Colonic mucosa (tissue), 4 donors: ENCODE measurements at regions not wholly inside any gene's neighbourhood (a gene's known extent, or its start where the extent isn't known, plus 50 kb on each side); places are given as distances from the start of the nearest gene placed in this dataset.
A peak's percentile ranks its signal among the peaks of the same experiment; 100 is the strongest.
"Not testable (repeated sequence)": the region's sequence is repeated elsewhere in the genome, so short reads cannot be mapped to it uniquely, and the experiment has no call there.

Source experiments
- DNase-seq: peaks from one replicate; pipeline ENCODE4 v3.0.0-alpha.2; 2020
- H3K27ac ChIP-seq: fragments of 200-600 bp; one replicate; pipeline ENCODE4 v1.8.0; 2021
- H3K27me3 ChIP-seq: fragments of 200-600 bp; one replicate; pipeline ENCODE4 v1.8.0; 2021
- H3K36me3 ChIP-seq: fragments of 200-600 bp; one replicate; pipeline ENCODE4 v1.8.0; 2021
- H3K4me1 ChIP-seq: fragments of 200-600 bp; one replicate; pipeline ENCODE4 v1.8.0; 2021; ENCODE audit warnings: mild to moderate bottlenecking
- H3K4me3 ChIP-seq: fragments of 200-600 bp; one replicate; pipeline ENCODE4 v1.8.0; 2021
- H3K9ac ChIP-seq, 2 donors: one replicate each; pipeline ENCODE4 v1.7.0; 2013; ENCODE audit warnings: control low read depth in 2 of 2, low read depth in 2 of 2, low read length in 2 of 2
- H3K9me3 ChIP-seq: fragments of 200-600 bp; one replicate; pipeline ENCODE4 v1.8.0; 2021
- intact Hi-C: fragments of 100-400 bp; cut with DNase I; formaldehyde crosslinking; loops from one replicate; pipeline ENCODE4 v1.14.1; 2022
- TF ChIP-seq, protein P1 (sequence below): fragments of 200-600 bp; IDR thresholded peaks from one replicate; pipeline ENCODE4 v1.8.0; 2022; ENCODE audit warnings: antibody characterized with exemption, mild to moderate bottlenecking
- donor health status: healthy.
- donor health status: DM: no; HTN: no; CAD: no.
- donor health status: DM: no; HTN: no; CAD: no.

DNA sequence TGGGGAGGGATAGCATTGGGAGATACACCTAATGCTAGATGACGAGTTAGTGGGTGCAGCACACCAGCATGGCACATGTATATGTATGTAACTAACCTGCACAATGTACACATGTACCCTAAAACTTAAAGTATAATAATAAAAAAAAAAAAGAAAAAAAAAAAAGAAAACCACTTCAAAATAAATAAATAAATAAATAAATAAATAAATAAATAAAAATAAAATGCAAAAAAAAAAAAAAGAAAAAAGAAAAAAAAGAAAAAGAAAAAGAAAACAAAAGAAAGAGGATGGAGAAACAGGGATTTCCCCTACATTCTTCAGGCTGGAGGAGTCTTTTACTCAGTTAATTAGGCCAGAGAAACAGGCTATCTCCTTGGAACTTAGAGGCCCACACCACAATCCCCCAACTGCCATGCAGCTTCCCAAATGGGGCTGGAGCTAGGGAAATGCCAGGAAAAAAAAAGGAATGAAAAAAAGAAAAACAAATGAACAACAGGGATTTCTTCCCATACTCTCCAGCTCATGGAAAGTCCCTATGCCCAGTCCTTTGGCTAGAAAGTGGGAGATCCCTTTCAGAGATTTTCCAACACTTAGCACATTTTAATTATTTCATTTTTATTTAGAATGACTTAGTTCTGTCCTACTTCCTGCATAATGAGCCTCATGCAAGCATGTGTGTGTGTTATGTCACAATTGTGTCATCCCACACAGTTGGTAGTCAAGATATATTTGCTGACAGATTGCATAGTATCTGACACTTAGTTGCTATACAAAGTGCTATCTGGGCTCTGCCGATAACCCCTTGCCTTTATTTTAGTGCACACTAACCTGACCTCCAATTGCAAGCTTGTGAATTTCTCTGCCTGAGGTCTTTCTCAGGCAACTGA is 486.4 kb downstream of the PLPP3 start:
- TF ChIP-seq, protein P1, sequence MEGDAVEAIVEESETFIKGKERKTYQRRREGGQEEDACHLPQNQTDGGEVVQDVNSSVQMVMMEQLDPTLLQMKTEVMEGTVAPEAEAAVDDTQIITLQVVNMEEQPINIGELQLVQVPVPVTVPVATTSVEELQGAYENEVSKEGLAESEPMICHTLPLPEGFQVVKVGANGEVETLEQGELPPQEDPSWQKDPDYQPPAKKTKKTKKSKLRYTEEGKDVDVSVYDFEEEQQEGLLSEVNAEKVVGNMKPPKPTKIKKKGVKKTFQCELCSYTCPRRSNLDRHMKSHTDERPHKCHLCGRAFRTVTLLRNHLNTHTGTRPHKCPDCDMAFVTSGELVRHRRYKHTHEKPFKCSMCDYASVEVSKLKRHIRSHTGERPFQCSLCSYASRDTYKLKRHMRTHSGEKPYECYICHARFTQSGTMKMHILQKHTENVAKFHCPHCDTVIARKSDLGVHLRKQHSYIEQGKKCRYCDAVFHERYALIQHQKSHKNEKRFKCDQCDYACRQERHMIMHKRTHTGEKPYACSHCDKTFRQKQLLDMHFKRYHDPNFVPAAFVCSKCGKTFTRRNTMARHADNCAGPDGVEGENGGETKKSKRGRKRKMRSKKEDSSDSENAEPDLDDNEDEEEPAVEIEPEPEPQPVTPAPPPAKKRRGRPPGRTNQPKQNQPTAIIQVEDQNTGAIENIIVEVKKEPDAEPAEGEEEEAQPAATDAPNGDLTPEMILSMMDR: no peak
- H3K9ac ChIP-seq: no peak overlapping the region
- no peak overlapping the region for H3K27ac ChIP-seq
- DNase-seq: no peak
- H3K9me3 ChIP-seq: no peaks in the 10 kb centered on the region
- H3K4me1 ChIP-seq: no peaks in the 10 kb centered on the region
- no peak overlapping the region for H3K4me3 ChIP-seq
- H3K27me3 ChIP-seq: no peaks in the 10 kb centered on the region
- no peaks in the 10 kb centered on the region for H3K36me3 ChIP-seq
- intact Hi-C loops: no loop called here

DNA sequence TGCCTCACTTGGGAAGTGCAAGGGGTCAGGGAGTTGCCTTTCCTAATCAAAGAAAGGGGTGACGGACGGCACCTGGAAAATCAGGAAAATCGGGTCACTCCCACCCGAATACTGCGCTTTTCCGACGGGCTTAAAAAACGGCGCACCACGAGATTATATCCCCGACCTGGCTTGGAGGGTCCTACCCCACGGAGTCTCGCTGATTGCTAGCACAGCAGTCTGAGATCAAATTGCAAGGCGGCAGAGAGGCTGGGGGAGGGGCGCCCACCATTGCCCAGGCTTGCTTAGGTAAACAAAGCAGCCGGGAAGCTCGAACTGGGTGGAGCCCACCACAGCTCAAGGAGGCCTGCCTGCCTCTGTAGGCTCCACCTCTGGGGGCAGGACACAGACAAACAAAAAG is 489.5 kb downstream of the PLPP3 start:
- DNase-seq, intact Hi-C loops, H3K9ac ChIP-seq, H3K4me3 ChIP-seq, H3K9me3 ChIP-seq, H3K27me3 ChIP-seq, H3K36me3 ChIP-seq, H3K27ac ChIP-seq, H3K4me1 ChIP-seq: not testable (repeated sequence)

GRCh38 chr1:56084246-56084645 is 495.1 kb downstream of the PLPP3 start:
- intact Hi-C loops: no loop called here
- no peaks in the 10 kb centered on the region for H3K9me3 ChIP-seq
- H3K27ac ChIP-seq: no peak overlapping the region
- TF ChIP-seq, protein P1: no peak
- DNase-seq: no peak
- H3K4me3 ChIP-seq: no peak overlapping the region
- H3K4me1 ChIP-seq: no peaks in the 10 kb centered on the region
- no peak overlapping the region for H3K9ac ChIP-seq
- no peaks in the 10 kb centered on the region for H3K36me3 ChIP-seq
- H3K27me3 ChIP-seq: no peaks in the 10 kb centered on the region

GRCh38 chr1:56081736-56082135 is 497.6 kb downstream of the PLPP3 start:
- TF ChIP-seq, protein P1: no peak
- no peak overlapping the region for H3K27ac ChIP-seq
- no peaks in the 10 kb centered on the region for H3K9me3 ChIP-seq
- H3K4me1 ChIP-seq: no peaks in the 10 kb centered on the region
- no peak overlapping the region for H3K4me3 ChIP-seq
- no peaks in the 10 kb centered on the region for H3K36me3 ChIP-seq
- H3K9ac ChIP-seq: no peak overlapping the region
- intact Hi-C loops: no loop called here
- H3K27me3 ChIP-seq: no peaks in the 10 kb centered on the region
- DNase-seq: no peak

DNA sequence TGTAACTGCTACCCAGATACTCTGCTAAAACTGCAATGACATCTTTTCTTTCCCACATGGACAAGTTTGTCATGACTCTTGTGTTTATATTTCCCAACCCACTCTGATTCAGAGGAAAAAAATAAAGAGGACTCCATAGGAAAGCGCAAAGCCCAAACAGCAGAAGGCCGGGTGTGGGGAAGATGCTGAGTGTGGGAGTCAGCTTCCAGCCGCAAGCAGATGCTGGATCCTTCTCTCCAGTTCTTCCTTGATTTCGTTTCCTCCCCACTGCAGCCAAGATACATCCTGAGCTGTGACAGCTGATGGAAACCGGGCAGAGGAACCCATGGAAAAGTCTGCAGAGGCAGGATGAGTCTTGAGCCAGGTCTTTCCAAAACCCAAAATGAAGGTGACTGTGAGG is 498.2 kb downstream of the PLPP3 start:
- Histone ChIP-seq H3K9me3 (no peaks in the 10 kb centered on the region), H3K4me3 (no peak overlapping the region), H3K27me3 (no peaks in the 10 kb centered on the region), H3K4me1 (no peaks in the 10 kb centered on the region), H3K36me3 (no peaks in the 10 kb centered on the region), H3K9ac (no peak overlapping the region), H3K27ac (peak overlapping the region; percentile 14)
- intact Hi-C loops: no loop called here
- TF ChIP-seq, protein P1: no peak
- no peak for DNase-seq

DNA sequence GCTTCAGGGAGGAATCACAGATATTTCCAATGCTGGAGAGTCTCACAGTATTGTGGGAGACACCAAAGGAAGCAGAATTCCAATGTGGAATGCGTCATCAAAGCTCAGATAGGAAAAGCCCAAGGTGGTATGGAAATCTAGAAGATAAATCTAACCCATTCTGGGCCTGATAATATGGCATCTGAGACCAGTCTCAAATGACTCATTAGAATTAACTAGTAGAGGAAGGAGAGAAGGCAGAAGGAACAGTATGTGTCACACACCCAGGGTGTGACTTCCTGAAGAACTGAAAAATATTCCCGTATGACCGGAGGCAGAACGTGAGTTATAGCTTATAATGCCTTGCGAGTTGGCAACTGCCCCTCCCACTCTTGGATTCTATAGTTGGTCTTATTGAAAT is 499.2 kb downstream of the PLPP3 start:
- no peak overlapping the region for H3K27ac ChIP-seq

More for the DNA sequence above, 499.2 kb downstream of the PLPP3 start:
- intact Hi-C loops: no loop called here
- H3K4me1 ChIP-seq: no peaks in the 10 kb centered on the region
- no peaks in the 10 kb centered on the region for H3K9me3 ChIP-seq
- H3K27me3 ChIP-seq: no peaks in the 10 kb centered on the region
- DNase-seq: no peak
- TF ChIP-seq, protein P1: no peak
- no peak overlapping the region for H3K9ac ChIP-seq
- no peak overlapping the region for H3K4me3 ChIP-seq
- H3K36me3 ChIP-seq: no peaks in the 10 kb centered on the region
